HG03439 (cell line): ENCODE measurements at regions not wholly inside any gene's neighbourhood (a gene's known extent, or its start where the extent isn't known, plus 50 kb on each side); places are given as distances from the start of the nearest gene placed in this dataset.
"Not testable (repeated sequence)": the region's sequence is repeated elsewhere in the genome, so short reads cannot be mapped to it uniquely, and the experiment has no call there.

Experiments
- ATAC-seq: cut with Tn5 transposase; IDR thresholded peaks from one replicate; pipeline ENCODE4 v1.9.1; 2021; ENCODE audit warnings: mild to moderate bottlenecking, moderate library complexity; ENCODE audit not compliant: unreplicated experiment

DNA sequence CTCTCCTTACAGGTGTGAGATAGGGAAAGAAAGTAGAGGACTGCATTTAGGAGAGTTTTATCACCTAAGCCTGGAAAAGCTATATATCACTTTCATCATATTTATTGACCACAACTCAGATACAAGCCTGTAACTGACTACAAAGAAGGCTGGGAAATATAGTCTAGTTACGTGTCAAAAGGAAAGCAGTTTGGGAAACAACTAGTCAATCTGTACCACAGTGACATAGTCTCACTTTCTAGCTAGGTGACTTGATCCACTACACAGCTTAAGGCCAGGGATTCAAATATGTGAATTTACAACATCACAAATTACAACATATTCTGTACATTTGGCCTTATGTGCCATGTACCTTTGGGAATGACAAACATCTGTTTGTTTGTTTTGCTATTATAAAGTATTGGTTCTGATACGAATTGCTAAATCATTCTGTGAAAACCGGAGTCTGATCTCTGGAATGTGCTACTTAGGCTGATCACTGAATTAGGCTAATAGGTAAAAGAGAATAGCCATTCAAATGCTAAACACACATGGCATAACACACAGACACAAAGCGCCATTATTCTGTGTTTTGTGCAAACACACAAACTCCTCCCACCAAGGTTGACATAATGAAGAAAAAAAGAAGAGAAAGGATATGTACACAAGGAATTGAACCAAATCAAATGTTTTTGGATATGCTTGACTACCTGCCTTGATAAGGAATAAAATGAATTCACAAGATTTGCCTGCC lies 279.8 kb downstream of the DUSP6 start:
- no peak for ATAC-seq

DNA sequence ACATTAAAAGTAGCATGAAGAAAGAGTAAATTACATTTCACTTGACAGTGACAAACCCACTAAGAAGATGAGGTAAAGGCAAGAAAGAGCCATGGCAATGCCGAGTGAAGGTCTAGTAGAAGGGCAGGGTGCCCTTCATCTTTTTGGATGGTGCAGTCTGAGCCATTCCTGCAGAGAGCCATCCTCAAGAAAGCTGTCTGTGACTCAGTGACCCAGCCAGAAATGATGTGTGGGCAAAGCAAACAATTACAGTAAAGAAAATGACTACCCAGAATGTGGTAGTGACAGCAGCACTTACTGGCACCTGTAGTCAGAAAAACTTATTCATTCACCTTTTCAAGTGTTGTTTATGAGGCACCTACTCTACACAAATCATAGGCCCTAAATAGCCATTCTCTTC lies 281.7 kb downstream of the DUSP6 start:
- no peak for ATAC-seq

DNA sequence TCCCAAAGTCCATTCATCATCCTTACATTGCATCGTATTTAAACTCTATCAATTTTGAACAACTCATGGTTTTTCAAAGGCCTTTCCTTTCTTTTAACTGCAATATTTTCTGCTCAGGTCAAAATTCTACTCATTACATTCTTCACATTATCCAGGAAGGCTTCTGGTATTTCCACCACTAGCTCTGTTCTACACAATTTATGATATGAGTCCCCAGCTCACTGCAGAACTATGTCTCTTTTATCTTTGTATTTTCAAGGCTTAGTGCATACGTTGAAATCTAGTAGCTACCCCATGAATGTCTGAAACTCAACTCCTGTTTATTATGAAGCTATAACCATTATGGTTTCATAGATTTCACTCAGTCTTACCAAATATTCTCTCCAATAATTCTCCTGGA lies 282.9 kb downstream of the DUSP6 start:
- no peak for ATAC-seq

DNA sequence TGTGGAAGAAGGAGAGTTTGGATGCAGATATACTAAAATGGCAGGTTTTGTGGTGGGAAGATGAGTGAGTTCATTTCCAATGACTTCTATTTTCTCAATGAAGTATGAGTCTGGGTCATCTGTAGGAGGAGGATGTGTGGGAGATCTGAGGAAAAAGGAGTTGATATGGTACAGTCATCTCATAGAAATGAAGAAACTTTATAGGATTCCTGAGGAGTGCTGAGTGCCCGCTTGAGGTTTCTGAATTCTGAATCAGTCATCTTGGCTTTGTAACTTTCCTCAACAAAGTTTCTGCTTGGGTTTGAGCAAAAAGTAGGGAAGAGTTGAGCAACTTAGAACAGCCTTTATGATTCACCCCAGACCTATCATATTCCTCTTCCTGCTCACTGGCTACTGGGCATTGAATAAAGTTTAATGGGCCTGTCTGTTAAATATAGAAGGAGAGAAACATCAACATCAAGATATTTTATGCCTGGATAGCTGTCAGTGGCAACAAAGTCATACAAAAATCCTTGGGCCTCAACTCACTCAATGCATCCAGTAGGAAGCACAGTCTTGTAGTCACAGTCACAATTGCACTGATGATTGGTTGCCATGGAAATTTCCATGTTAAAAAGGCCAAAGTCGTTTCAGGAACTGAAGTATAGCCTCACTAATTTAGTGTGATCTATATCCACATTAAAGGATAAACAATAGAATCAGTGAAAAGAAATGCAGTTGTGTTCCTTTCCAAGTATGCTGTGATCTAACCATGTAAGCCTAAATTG lies 284.7 kb downstream of the DUSP6 start:
- ATAC-seq = no peak

DNA sequence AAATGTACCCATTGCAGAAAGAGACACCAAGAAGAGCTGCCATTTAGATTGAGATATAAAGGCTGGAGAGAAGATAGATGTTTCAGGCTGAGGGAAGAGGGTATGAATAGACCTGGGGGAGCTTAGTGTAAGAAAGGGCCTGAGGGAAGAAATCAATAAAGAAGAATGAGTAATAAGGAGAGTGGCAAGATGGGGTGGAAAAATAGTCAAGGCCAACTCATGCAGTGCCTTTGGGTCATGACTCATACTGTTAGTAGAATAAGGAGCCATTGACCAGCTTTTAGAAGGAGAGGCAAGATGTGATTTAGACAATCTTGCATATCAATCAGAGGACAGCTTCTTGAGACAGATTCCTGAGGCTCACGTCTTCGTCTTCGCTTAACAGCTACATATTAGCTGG lies 287.5 kb downstream of the DUSP6 start:
- ATAC-seq = no peak

DNA sequence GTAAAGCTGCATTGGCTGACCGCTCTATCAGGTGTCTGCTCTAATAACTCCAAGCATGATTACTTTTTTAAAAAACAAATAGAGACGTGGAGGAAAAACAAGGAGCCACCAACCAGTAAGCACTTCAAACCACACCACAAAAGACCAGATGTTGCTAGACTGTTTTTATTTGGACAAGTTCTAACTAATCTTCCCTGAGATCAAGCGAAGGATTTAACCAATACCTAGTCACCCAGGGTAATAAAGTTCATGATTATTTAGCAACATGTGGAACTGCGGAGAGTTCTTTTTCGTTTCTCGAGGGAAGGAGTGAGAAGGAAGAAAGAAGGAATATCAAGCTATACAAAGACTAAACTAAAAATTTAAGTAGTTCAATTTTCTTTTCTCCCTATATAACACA lies 288.1 kb downstream of the DUSP6 start:
- no peak for ATAC-seq

DNA sequence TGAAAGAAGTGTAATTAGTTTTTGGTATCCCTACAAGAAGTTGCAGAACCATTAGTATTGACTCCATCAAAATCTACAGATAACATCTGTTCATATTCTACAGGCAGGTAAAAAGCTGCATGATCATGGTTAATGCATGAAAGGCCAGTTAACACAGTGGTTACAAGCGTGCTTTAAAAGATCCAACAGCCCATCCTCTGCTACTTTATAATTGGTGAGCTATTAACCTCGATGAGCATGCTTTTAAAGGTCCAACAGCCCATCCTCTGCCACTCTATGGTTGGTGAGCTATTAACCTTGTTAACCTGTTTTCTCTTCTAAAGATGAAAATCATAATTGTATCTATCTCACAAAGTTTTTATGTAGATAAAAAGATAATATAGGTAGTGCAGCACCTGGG lies 289.3 kb downstream of the DUSP6 start:
- ATAC-seq = no peak

DNA sequence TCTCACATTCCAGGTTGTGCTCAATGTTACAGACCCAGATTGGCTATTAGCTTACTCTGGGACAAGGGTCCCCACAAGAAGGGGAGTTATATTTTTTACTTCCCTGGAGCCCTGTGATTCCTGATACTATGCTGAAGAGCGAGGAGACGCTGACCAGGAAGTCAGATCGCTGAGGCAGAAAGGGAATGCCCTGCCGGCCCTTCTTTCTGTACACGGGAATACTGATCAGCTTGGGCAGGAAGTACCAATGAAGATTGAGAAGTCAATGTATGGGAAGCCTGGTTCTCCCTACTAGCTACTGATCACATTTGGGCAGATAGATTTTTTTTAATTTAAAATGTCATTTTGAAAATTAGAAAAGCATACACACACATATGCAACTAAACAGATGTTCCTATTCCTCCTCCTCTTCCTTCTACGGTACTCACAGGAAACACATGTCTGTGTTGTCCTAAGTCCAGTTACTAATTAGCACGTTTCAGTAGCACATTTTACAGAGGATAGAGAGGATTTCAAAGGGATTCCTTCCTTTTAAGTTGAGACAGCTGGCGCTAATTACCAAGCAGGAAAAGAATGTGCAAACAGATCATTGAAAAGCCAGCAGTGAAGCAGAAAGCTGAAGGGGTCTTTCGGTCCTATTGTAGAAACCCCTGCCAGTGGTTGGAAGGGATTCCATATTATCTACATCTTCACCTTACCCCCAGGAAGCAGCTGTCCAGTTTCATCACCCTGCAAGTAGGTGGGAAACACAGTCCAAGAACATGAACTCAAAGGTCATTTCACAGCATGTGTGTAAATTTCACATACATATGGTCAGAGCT lies 292.4 kb downstream of the DUSP6 start:
- no peak for ATAC-seq

DNA sequence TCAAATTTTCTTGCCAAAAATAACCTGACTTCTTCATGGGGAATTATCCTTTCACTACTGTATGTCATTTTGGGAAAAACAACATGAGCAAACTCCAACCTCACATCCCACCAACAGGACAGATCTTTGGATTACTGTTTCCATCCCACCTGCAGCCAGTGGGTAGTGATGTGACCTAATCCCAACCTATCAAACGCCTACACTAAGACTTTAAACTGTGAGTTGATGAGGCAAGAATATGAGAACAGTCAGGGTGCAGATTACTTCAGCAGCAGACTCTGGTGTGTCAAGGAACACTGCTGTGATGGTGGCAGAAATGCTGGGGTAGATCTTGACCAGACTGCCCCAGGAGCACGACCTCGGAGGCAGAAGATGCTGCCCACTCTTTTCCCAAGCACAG lies 293.2 kb downstream of the DUSP6 start:
- no peak for ATAC-seq

DNA sequence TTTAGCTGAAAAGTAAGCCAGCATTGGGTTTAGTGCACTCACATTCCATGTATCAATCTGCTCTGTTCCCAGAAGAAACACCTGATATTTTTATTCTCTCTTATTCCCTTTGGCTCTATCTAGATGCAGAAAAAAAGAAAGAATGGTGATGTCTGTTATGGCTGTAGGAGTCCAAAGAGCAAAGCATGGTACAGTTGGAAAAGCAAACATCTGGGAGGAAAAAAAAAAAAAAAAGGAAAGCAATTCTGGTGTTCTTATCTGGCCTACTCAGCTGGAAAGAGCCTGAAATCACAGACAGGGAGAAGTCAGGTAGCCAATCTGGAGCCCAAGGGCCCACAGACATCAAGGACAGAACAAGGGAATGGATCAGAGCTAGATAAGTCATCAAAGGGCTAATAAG lies 293.9 kb downstream of the DUSP6 start:
- no peak for ATAC-seq

DNA sequence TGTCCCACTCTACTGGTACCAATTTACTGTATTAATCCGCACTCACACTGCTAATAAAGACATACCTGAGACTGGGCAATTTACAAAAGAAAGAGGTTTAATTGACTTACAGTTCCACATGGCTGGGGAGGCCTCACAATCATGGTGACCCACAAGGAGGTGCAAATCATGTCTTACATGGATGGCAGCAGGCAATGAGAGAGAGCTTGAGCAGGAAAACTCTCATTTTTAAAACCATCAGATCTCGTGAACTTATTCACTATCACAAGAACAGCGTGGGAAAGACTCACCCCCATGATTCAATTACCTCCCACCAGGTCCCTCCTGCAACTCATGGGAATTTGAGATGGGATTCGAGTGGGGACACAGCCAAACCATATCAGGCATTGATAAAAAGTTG lies 298.5 kb downstream of the DUSP6 start:
- ATAC-seq = not testable (repeated sequence)

DNA sequence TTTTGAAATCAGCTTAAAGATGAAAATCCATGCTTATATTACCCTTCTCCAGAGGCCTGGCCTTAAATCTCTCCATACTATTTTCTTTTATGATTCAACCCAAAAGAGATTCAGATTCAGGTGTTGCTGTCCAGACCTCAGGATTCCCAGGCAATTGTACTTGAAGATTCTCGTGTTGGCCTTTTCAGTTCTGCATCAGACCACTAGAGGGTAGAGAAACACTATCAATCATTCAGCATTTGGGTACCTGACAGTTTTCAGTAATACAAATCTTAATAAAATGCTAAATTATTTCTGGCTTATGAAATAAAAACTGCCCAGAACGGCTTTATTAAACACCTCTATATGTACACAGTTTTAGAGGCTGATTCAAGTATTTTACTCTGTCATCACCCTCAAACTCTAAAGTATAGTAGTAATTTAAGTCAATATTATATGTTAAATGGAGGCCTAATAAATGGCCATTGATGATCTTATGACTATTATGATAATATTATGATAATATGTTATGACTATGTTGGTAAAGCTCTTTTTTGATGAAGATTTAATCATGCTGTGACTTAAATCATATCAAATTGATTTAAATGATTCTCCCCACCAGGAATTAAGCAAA lies 301.1 kb downstream of the DUSP6 start:
- peak; percentile 75 for ATAC-seq

DNA sequence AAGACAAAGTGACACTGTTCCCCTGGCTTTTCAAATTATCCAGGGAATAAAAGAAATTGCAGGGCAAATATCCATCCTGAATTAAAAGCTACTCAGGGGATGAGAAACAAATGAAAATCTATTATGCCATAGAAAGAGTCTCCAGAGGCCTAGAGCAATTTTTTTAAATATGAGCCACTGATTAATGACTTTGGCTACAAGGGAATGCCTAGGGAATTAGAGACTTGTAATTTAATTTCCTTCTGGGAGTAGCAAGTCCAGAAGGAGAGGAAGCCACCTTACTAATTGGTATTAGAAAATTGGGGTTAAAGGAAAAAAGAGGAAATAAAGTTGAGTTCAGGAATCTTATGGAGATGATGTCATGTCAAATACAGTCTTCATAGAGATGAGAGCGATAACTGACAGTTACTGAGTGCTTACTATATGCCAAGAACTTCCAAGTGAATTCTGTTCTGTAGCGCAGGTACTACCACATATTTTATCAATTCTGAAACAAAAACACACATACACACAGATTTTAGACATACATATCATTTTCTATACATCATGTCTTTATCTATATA lies 304.4 kb downstream of the DUSP6 start:
- no peak for ATAC-seq

DNA sequence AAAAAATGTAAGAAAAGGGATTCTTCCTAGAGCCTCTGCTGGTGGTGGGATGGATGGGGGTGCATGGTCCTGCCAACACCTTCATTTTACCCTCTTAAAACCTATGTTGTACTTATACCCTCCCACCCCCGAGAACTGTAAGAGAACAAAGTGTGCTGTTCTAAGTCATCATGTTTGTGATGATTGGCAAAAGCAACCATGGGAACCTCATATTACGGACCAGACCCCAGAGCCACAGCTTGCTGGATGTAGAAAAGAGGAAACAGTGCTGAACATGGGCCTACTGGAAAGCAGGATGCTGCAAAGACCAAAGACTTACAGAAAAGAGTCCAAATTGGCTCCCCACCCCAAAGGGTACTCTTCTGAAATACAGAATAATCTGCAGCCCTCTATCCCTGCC lies 311.2 kb downstream of the DUSP6 start:
- no peak for ATAC-seq

DNA sequence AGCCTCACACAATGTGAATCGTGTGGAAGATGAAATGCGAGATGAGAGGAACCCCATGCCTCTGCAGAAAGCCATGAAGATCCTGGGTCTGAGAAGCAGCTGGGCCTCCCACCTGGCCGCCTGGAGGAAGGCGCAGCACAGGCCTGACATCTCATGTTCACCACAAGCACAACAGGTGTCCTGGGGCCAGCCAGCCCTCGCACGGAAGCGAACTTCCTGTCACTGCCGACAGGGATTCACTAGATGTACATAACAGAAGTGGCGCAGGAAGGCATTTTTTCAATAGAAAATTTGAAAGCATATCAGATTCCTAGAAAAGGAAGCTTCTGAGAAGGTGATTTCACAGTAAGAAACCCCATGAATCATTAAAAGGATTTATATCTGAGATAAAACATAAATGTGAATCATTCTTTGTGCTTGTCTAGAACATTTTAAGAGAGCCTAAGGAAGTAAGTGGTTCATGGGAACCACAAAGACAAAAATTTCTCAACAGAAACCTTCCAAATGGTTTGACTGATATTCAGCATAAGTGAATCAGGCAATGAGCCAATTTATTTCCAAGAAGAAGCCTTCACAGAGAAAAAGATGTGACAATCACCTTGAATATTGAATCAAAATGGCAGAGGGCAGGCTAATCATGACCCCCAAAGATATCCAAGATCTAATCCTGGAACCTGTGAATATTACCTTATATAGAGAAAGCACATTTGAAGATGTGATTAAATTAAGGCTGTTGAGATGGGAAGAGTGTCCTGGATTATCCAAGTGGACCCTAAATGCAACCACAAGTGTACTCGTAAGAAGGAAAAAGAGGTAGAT lies 311.9 kb downstream of the DUSP6 start:
- peak; percentile 94 for ATAC-seq

DNA sequence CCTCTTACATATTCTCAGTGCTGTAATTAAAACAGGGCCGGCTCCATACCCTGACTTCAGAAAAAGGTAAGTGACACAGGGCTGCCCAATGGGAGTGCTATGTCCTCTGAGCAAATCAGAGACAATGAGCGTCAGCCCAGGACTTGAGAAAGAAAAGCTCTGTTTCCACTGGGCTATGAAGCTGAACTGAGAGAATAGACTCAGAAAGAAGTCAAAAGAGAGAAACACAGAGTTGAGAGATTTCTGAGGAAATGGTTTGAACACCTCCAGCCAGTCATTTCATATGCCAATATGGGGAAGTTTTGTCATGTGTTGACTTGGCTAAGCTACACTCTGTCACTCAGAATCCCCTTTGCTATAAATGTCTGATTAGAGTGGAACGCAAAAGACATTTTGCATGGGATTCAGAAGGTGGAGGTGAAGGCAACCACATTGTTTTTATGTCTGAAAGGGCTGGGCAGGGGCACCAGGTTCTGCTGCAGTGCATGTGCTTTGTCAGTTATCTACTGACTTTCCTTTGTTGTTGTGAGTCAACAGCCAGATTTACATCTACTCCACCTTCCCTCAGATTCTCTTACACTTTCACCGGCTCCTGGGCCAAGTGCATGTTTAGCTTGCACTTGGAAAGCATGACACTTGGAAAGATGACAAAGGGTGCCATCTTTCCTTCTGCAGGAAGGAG lies 313.3 kb downstream of the DUSP6 start:
- ATAC-seq = no peak

DNA sequence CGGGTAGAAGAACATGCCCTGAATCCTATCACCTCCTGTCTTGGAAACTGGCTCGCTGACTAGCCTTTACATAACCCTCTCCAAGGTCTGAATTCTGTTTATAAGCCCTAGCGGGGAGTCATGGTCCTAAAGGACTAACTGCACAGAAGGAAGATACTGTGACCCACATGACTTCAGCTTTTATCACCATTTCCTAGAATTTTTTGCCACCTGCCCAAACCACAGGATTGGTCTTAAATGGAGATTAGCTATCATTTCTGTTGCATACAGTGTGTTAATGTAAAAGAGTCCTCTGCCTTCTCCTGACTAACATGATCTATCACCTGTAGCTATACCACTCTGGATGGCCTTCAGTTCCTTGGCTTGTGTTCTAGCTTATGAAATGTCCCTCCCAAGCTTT lies 319.2 kb downstream of the DUSP6 start:
- ATAC-seq = no peak

DNA sequence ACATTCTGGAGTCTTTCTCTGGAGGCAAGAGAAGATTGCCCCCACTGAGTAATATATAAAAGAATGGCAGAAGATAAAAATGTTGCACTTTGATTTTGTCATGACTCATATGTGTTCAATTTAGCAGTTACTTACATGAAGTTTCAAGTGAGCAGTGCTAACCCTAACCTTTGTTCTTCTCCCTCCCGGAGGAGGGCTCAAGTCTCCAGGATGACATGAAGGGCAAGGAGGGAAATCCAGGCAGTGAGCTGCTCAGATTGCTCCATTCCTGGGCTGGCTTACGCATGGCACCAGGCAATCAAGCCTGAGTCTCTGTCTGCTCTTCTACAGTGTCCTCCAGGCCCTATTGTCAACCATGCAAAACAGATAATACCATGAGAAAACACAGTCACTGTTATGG lies 322.3 kb downstream of the DUSP6 start:
- ATAC-seq = no peak

DNA sequence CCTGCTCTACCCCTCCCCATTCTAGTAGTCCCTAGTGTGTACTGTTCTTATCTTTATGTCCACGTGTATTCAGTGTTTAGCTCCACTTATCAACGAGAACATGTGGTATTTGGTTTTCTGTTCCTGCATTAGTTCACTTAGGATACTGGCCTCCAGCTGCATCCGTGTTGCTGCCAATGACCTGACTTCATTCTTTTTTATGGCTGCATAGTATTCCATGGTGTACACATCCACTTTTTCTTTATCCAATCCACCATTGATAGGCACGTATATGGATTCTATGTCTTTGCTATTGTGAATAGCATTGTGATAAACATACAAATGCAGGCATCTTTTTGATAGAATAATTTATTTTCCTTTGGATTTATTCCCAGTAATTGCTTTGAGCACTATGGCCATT lies 327.7 kb downstream of the DUSP6 start:
- no peak for ATAC-seq

DNA sequence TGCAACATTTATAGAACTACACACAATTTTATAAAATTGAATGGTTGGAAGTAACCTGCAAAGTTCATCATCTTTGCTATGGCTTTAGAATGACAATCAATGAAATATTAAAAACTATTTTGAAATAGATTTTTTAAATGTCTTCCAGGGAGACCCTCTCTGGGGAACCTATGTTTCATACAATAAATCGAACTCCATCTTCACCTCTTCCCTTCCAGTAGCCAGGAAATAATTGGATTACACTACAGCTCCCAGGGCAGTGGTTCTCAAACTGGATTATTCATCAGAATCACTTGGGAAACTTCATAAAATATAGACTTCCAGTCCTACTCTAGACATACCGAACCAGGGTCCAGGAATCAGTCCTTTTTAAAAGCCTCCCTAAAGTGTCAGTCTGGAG lies 328.4 kb downstream of the DUSP6 start:
- no peak for ATAC-seq
